Caco-2 (cell line): ENCODE measurements at regions not wholly inside any gene's neighbourhood (a gene's known extent, or its start where the extent isn't known, plus 50 kb on each side); places are given as distances from the start of the nearest gene placed in this dataset.

ENCODE experiments used
- BruUV-seq: library from RNA; stranded (reverse); fragments of 400-500 nt; replicated peaks from 2 replicates; lab custom pipeline; 2021; lab: Mats Ljungman, UMichigan
- CTCF ChIA-PET: fragments of 300-600 bp; sonication (Branson Sonifier 250); formaldehyde crosslinking; loops from one replicate; lab custom pipeline; 2022; ENCODE audit warnings: antibody characterized with exemption; lab: Charles Lee
- POLR2A ChIA-PET: fragments of 300-600 bp; sonication (Branson Sonifier 250); formaldehyde crosslinking; loops from one replicate; lab custom pipeline; 2022; ENCODE audit warnings: antibody characterized with exemption; lab: Charles Lee
- DNase-seq, 2 experiments: peaks; one replicate each; pipeline versions ENCODE4 v3.0.0 to v3.0.0-alpha.2; 2020 to 2022
- H3K27me3 ChIP-seq: replicated peaks from 2 replicates; pipeline ENCODE4 v1.6.0; 2011; ENCODE audit warnings: low read length; ENCODE audit not compliant: control insufficient read depth, insufficient read depth
- H3K36me3 ChIP-seq: 2 replicates; pipeline ENCODE4 v1.5.1; 2011; ENCODE audit warnings: low read length; ENCODE audit not compliant: control insufficient read depth, insufficient read depth
- H3K4me1 ChIP-seq: fragments of 250-450 bp; sonication (Bioruptor Pico); 2 replicates; pipeline ENCODE4 v1.5.1; 2020; ENCODE audit warnings: mild to moderate bottlenecking
- H3K4me3 ChIP-seq: 2 replicates; pipeline ENCODE4 v1.5.1; 2011; ENCODE audit warnings: low read depth, mild to moderate bottlenecking, control low read depth, low read length
- H3K9me3 ChIP-seq: fragments of 250-450 bp; sonication (Bioruptor Pico); 2 replicates; pipeline ENCODE4 v1.5.1; 2020; ENCODE audit warnings: mild to moderate bottlenecking, moderate library complexity
- H3K27ac Mint-ChIP-seq: one replicate; pipeline ENCODE4 v1.8.0; 2022; ENCODE audit warnings: mixed read lengths; ENCODE audit not compliant: unreplicated experiment
- H3K27me3 Mint-ChIP-seq: one replicate; pipeline ENCODE4 v1.8.0; 2022; ENCODE audit warnings: mixed read lengths; ENCODE audit not compliant: insufficient read depth, unreplicated experiment
- H3K36me3 Mint-ChIP-seq: one replicate; pipeline ENCODE4 v1.8.0; 2022; ENCODE audit warnings: mild to moderate bottlenecking, mixed read lengths; ENCODE audit not compliant: insufficient read depth, unreplicated experiment
- H3K4me1 Mint-ChIP-seq: one replicate; pipeline ENCODE4 v1.8.0; 2022; ENCODE audit warnings: low read depth, mixed read lengths; ENCODE audit not compliant: unreplicated experiment
- H3K4me3 Mint-ChIP-seq: one replicate; pipeline ENCODE4 v1.8.0; 2022; ENCODE audit warnings: mild to moderate bottlenecking, moderate library complexity, mixed read lengths; ENCODE audit not compliant: unreplicated experiment
- H3K9me3 Mint-ChIP-seq: one replicate; pipeline ENCODE4 v1.8.0; 2022; ENCODE audit warnings: mixed read lengths; ENCODE audit not compliant: unreplicated experiment
- CTCF ChIP-seq, 2 experiments: fragments of 200-600 bp in 1 of 2; IDR thresholded peaks; 1 replicate in 1 of 2; 2 replicates in 1 of 2; pipeline versions ENCODE4 v1.5.1 to v1.8.0; 2011 to 2022; ENCODE audit warnings: antibody characterized with exemption in 1 of 2, control low read depth in 1 of 2, inconsistent platforms in 1 of 2, low read depth in 1 of 2, low read length in 1 of 2, mild to moderate bottlenecking in 1 of 2, moderate library complexity in 1 of 2; ENCODE audit not compliant: insufficient read depth in 1 of 2, severe bottlenecking in 1 of 2, unreplicated experiment in 1 of 2
- intact Hi-C: fragments of 100-400 bp; cut with micrococcal nuclease; formaldehyde crosslinking; loops from one replicate; pipeline ENCODE4 v1.10.0; 2022; ENCODE audit not compliant: unreplicated experiment

GRCh38 chr13:86142080-86142479 lies 342.9 kb upstream of the SLITRK6 start:
- POLR2A ChIA-PET, result no interaction called here
- Mint-ChIP-seq H3K36me3 (no peaks in the 10 kb centered on the region), H3K4me1 (no peaks in the 10 kb centered on the region), H3K4me3 (no peak overlapping the region), H3K27me3 (no peaks in the 10 kb centered on the region), H3K9me3 (no peaks in the 10 kb centered on the region), H3K27ac (no peak overlapping the region)
- Histone ChIP-seq H3K4me3 (no peak overlapping the region), H3K9me3 (no peaks in the 10 kb centered on the region; the same call in 1 of the 2 replicates), H3K36me3 (no peaks in the 10 kb centered on the region), H3K4me1 (no peaks in the 10 kb centered on the region), H3K27me3 (no peaks in the 10 kb centered on the region)
- TF ChIP-seq CTCF (IDR thresholded peaks at IDR 0.05; ENCODE audit: insufficient read depth in 1 of 2, low read depth in 1 of 2, low read length in 1 of 2, severe bottlenecking in 1 of 2, unreplicated experiment in 1 of 2), result no peak
- intact Hi-C loops, result no loop called here
- DNase-seq, result no peak
- CTCF ChIA-PET, result no interaction called here
- BruUV-seq, result no TSS peak

GRCh38 chr13:86135856-86136255 lies 336.6 kb upstream of the SLITRK6 start:
- intact Hi-C loops, result no loop called here
- Mint-ChIP-seq H3K27me3 (no peaks in the 10 kb centered on the region), H3K27ac (no peak overlapping the region), H3K4me1 (no peaks in the 10 kb centered on the region), H3K36me3 (no peaks in the 10 kb centered on the region), H3K4me3 (no peak overlapping the region), H3K9me3 (no peaks in the 10 kb centered on the region)
- Histone ChIP-seq H3K4me1 (no peaks in the 10 kb centered on the region), H3K4me3 (no peak overlapping the region), H3K9me3 (peaks cover 4% of the 10 kb centered on the region; the same call in 1 of the 2 replicates), H3K27me3 (no peaks in the 10 kb centered on the region), H3K36me3 (no peaks in the 10 kb centered on the region)
- ChIA-PET POLR2A (no interaction called here), CTCF (no interaction called here)
- BruUV-seq, result no TSS peak
- DNase-seq, result no peak
- TF ChIP-seq CTCF (IDR thresholded peaks at IDR 0.05; ENCODE audit: insufficient read depth in 1 of 2, low read depth in 1 of 2, low read length in 1 of 2, severe bottlenecking in 1 of 2, unreplicated experiment in 1 of 2), result no peak

GRCh38 chr13:86121881-86122280 lies 322.7 kb upstream of the SLITRK6 start:
- no peaks in the 10 kb centered on the region for H3K27me3 ChIP-seq
- no peak overlapping the region for H3K27ac Mint-ChIP-seq
- BruUV-seq, result no TSS peak
- H3K27me3 Mint-ChIP-seq, result no peaks in the 10 kb centered on the region
- H3K9me3 ChIP-seq, result no peaks in the 10 kb centered on the region
- no peaks in the 10 kb centered on the region for H3K9me3 Mint-ChIP-seq
- ChIA-PET POLR2A (no interaction called here), CTCF (no interaction called here)
- H3K4me1 Mint-ChIP-seq, result no peaks in the 10 kb centered on the region
- intact Hi-C loops, result no loop called here
- no peaks in the 10 kb centered on the region for H3K4me1 ChIP-seq
- no peak overlapping the region for H3K4me3 Mint-ChIP-seq
- no peak for DNase-seq
- no peaks in the 10 kb centered on the region for H3K36me3 Mint-ChIP-seq
- H3K4me3 ChIP-seq, result no peak overlapping the region
- TF ChIP-seq CTCF (IDR thresholded peaks at IDR 0.05; ENCODE audit: insufficient read depth in 1 of 2, low read depth in 1 of 2, low read length in 1 of 2, severe bottlenecking in 1 of 2, unreplicated experiment in 1 of 2), result no peak
- no peaks in the 10 kb centered on the region for H3K36me3 ChIP-seq
